MM.1S (cell line): ENCODE measurements at regions not wholly inside any gene's neighbourhood (a gene's known extent, or its start where the extent isn't known, plus 50 kb on each side); places are given as distances from the start of the nearest gene placed in this dataset.

Experiments used
- DNase-seq: peaks from one replicate; pipeline ENCODE4 v3.0.0-alpha.2; 2015
- H2AFZ ChIP-seq: fragments of 300-600 bp; sonication (generic); 2 replicates; pipeline ENCODE4 v1.6.0; 2016; ENCODE audit warnings: antibody characterized with exemption, low read length
- H3F3A ChIP-seq: fragments of 300-600 bp; sonication (generic); 2 replicates; pipeline ENCODE4 v1.6.1; 2016; ENCODE audit warnings: mild to moderate bottlenecking, antibody characterized with exemption, low read length, moderate library complexity, mixed read lengths; ENCODE audit not compliant: insufficient read depth
- H3K27ac ChIP-seq: fragments of 300-600 bp; sonication (generic); 2 replicates; pipeline ENCODE4 v1.5.1; 2016; ENCODE audit warnings: mild to moderate bottlenecking, low read length
- H3K27me3 ChIP-seq: fragments of 300-600 bp; sonication (generic); replicated peaks from 2 replicates; pipeline ENCODE4 v1.6.0; 2016; ENCODE audit warnings: low read length; ENCODE audit not compliant: insufficient read depth
- H3K36me3 ChIP-seq: fragments of 300-600 bp; sonication (generic); replicated peaks from 2 replicates; pipeline ENCODE4 v1.6.1; 2016; ENCODE audit warnings: mild to moderate bottlenecking, low read length, mixed read lengths; ENCODE audit not compliant: insufficient read depth
- H3K4me1 ChIP-seq: fragments of 300-600 bp; sonication (generic); 2 replicates; pipeline ENCODE4 v1.6.1; 2016; ENCODE audit warnings: low read length, mixed read lengths
- H3K4me2 ChIP-seq: fragments of 300-600 bp; sonication (generic); 2 replicates; pipeline ENCODE4 v1.6.0; 2016; ENCODE audit warnings: low read depth, low read length
- H3K4me3 ChIP-seq: fragments of 300-600 bp; sonication (generic); 2 replicates; pipeline ENCODE4 v1.5.1; 2016; ENCODE audit warnings: low read length, mixed read lengths
- H3K79me2 ChIP-seq: fragments of 300-600 bp; sonication (generic); 2 replicates; pipeline ENCODE4 v1.6.1; 2016; ENCODE audit warnings: mixed run types, low read length, mixed read lengths
- H3K9ac ChIP-seq: fragments of 300-600 bp; sonication (generic); 2 replicates; pipeline ENCODE4 v1.6.1; 2016; ENCODE audit warnings: low read length, mixed read lengths
- H3K9me2 ChIP-seq: fragments of 300-600 bp; sonication (generic); replicated peaks from 2 replicates; pipeline ENCODE4 v1.6.1; 2016; ENCODE audit warnings: mild to moderate bottlenecking, low read length, mixed read lengths; ENCODE audit not compliant: insufficient read depth
- H3K9me3 ChIP-seq: fragments of 300-600 bp; sonication (generic); replicated peaks from 2 replicates; pipeline ENCODE4 v1.6.1; 2016; ENCODE audit warnings: mild to moderate bottlenecking, low read length, mixed read lengths; ENCODE audit not compliant: insufficient read depth
- H4K20me1 ChIP-seq: fragments of 300-600 bp; sonication (generic); 2 replicates; pipeline ENCODE4 v1.6.1; 2016; ENCODE audit warnings: mild to moderate bottlenecking, low read length, moderate library complexity, mixed read lengths; ENCODE audit not compliant: insufficient read depth
- CTCF ChIP-seq: fragments of 300-600 bp; sonication (generic); IDR thresholded peaks from 2 replicates; pipeline ENCODE4 v1.5.1; 2016; ENCODE audit warnings: antibody characterized with exemption, low read length, mixed read lengths
- EZH2 ChIP-seq: fragments of 300-600 bp; sonication (generic); optimal IDR thresholded peaks from 2 replicates; pipeline ENCODE3; 2017; ENCODE audit warnings: low read depth, mild to moderate bottlenecking, antibody characterized with exemption, low read length, mixed read lengths
- EZH2phosphoT487 ChIP-seq: fragments of 300-600 bp; sonication (generic); IDR thresholded peaks from 2 replicates; pipeline ENCODE4 v1.6.1; 2018; ENCODE audit warnings: antibody characterized with exemption, low read length

GRCh38 chr14:42187846-42188245 lies 581.2 kb downstream of the LRFN5 start:
- no peaks in the 10 kb centered on the region for H3K27me3 ChIP-seq
- H2AFZ ChIP-seq, result no peak overlapping the region
- no peaks in the 10 kb centered on the region for H3K9me2 ChIP-seq
- no peaks in the 10 kb centered on the region for H4K20me1 ChIP-seq
- no peak for DNase-seq
- no peaks in the 10 kb centered on the region for H3F3A ChIP-seq
- H3K9me3 ChIP-seq, result no peaks in the 10 kb centered on the region
- H3K4me2 ChIP-seq, result no peak overlapping the region
- H3K79me2 ChIP-seq, result no peaks in the 10 kb centered on the region
- H3K9ac ChIP-seq, result no peak overlapping the region
- no peak overlapping the region for H3K4me3 ChIP-seq
- no peak for TF ChIP-seq CTCF
- no peak for TF ChIP-seq EZH2phosphoT487
- no peak for TF ChIP-seq EZH2
- H3K4me1 ChIP-seq, result no peaks in the 10 kb centered on the region
- H3K36me3 ChIP-seq, result no peaks in the 10 kb centered on the region
- no peak overlapping the region for H3K27ac ChIP-seq

DNA sequence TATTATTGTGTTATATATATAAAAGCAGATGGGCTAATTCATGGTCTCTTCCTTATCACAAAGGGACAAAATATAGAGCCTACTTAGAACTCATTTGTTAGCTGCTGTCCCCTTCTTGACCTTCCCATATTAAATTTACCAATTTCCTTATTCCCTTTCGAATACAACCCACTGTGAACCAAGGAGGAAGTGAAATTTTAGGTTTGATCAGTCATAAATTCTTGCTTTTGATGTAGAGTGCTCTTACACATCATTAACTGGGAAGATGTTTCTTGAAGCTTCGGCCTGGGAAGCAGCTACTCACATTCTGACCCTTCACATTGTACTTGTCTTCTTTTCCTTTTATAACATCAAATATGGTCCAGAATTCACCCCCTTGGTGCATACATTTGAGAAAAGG lies 579.0 kb downstream of the LRFN5 start:
- Histone ChIP-seq H2AFZ (no peak overlapping the region), H3K9ac (no peak overlapping the region)
- no peak for TF ChIP-seq EZH2phosphoT487
- TF ChIP-seq EZH2, result no peak
- no peak for TF ChIP-seq CTCF

GRCh38 chr14:42174357-42174756 lies 567.7 kb downstream of the LRFN5 start:
- Histone ChIP-seq H2AFZ (no peak overlapping the region), H3K79me2 (no peaks in the 10 kb centered on the region), H4K20me1 (no peaks in the 10 kb centered on the region), H3F3A (no peaks in the 10 kb centered on the region), H3K27me3 (no peaks in the 10 kb centered on the region), H3K9me2 (no peaks in the 10 kb centered on the region), H3K9ac (no peak overlapping the region), H3K4me1 (no peaks in the 10 kb centered on the region), H3K9me3 (no peaks in the 10 kb centered on the region), H3K36me3 (no peaks in the 10 kb centered on the region), H3K27ac (no peak overlapping the region), H3K4me2 (no peak overlapping the region), H3K4me3 (no peak overlapping the region)
- TF ChIP-seq EZH2 (no peak), EZH2phosphoT487 (no peak), CTCF (no peak)
- no peak for DNase-seq

More for the DNA sequence above, 579.0 kb downstream of the LRFN5 start:
- DNase-seq, result no peak
- Histone ChIP-seq H3F3A (no peaks in the 10 kb centered on the region), H3K9me3 (no peaks in the 10 kb centered on the region), H4K20me1 (no peaks in the 10 kb centered on the region), H3K79me2 (no peaks in the 10 kb centered on the region), H3K27ac (no peak overlapping the region), H3K4me1 (no peaks in the 10 kb centered on the region), H3K27me3 (no peaks in the 10 kb centered on the region), H3K36me3 (no peaks in the 10 kb centered on the region), H3K4me3 (no peak overlapping the region), H3K4me2 (no peak overlapping the region), H3K9me2 (no peaks in the 10 kb centered on the region)
